ENCODE measurements at regions not wholly inside any gene's neighbourhood (a gene's known extent, or its start where the extent isn't known, plus 50 kb on each side); places are given as distances from the start of the nearest gene placed in this dataset.

- peak; percentile 87 for TF ChIP-seq CTCF (IDR thresholded peaks at IDR 0.05; ENCODE audit: low read length)
- no peak for TF ChIP-seq EZH2 (IDR thresholded peaks at IDR 0.05; ENCODE audit: borderline replicate concordance, low read length)
These were observed 172.8 kb downstream of the RDH14 start for GRCh38 chr2:18387441-18388206.
